Endothelial cell (in vitro differentiated cells): ENCODE measurements at regions not wholly inside any gene's neighbourhood (a gene's known extent, or its start where the extent isn't known, plus 50 kb on each side); places are given as distances from the start of the nearest gene placed in this dataset.

Experiments
- DNase-seq: peaks from one replicate; pipeline ENCODE4 v3.0.0; 2021; ENCODE audit warnings: low spot score
- H3K27ac Mint-ChIP-seq: one replicate; pipeline ENCODE4 v1.8.0; 2021; ENCODE audit warnings: mixed read lengths, inconsistent platforms; ENCODE audit not compliant: unreplicated experiment
- H3K27me3 Mint-ChIP-seq: one replicate; pipeline ENCODE4 v1.8.0; 2021; ENCODE audit warnings: mild to moderate bottlenecking, moderate library complexity, mixed read lengths, inconsistent platforms; ENCODE audit not compliant: unreplicated experiment
- H3K36me3 Mint-ChIP-seq: one replicate; pipeline ENCODE4 v1.8.0; 2021; ENCODE audit warnings: mild to moderate bottlenecking, low read depth, mixed read lengths, inconsistent platforms; ENCODE audit not compliant: unreplicated experiment
- H3K4me1 Mint-ChIP-seq: one replicate; pipeline ENCODE4 v1.8.0; 2021; ENCODE audit warnings: mild to moderate bottlenecking, mixed read lengths, inconsistent platforms; ENCODE audit not compliant: unreplicated experiment
- H3K4me3 Mint-ChIP-seq: one replicate; pipeline ENCODE4 v1.8.0; 2021; ENCODE audit warnings: mild to moderate bottlenecking, mixed read lengths, inconsistent platforms; ENCODE audit not compliant: unreplicated experiment
- H3K9me3 Mint-ChIP-seq: one replicate; pipeline ENCODE4 v1.8.0; 2021; ENCODE audit warnings: mixed read lengths, inconsistent platforms; ENCODE audit not compliant: unreplicated experiment
- CTCF ChIP-seq: fragments of 200-600 bp; sonication (generic); IDR thresholded peaks from one replicate; pipeline ENCODE4 v1.5.0; 2021; ENCODE audit warnings: antibody characterized with exemption; ENCODE audit not compliant: unreplicated experiment

DNA sequence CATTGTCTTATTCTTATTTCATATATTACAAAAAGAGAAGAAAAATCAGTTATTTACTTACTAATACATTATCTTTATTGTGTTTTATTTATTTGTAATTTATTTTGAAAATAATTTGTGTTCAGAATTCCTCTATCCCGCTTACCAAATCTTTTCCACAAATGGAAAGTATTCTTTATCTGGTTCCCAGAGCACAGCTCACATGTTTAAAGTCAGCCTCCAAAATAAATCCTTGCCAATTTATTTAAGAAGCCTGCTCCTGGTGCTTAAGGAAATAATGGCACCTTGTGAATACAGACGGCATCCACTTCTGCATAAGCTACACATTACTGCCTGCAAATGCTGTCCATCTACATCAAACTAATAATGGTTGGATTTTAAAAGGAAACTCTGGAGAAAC, 435.4 kb downstream of the MTRR start:
- Mint-ChIP-seq H3K27me3 (peaks cover 1% of the 10 kb centered on the region), H3K9me3 (no peaks in the 10 kb centered on the region), H3K4me1 (no peaks in the 10 kb centered on the region), H3K36me3 (no peaks in the 10 kb centered on the region), H3K27ac (no peak overlapping the region), H3K4me3 (no peak overlapping the region)
- no peak for TF ChIP-seq CTCF
- no peak for DNase-seq

GRCh38 chr5:8306288-8306896, 437.4 kb downstream of the MTRR start:
- no peak for TF ChIP-seq CTCF
- Mint-ChIP-seq H3K9me3 (no peaks in the 10 kb centered on the region), H3K36me3 (no peaks in the 10 kb centered on the region), H3K4me3 (no peak overlapping the region), H3K27me3 (peaks cover 1% of the 10 kb centered on the region), H3K27ac (no peak overlapping the region), H3K4me1 (no peaks in the 10 kb centered on the region)
- DNase-seq: no peak

GRCh38 chr5:8314965-8315364, 446.0 kb downstream of the MTRR start:
- no peak for TF ChIP-seq CTCF
- no peaks in the 10 kb centered on the region for H3K4me1 Mint-ChIP-seq
- no peak for DNase-seq
- no peaks in the 10 kb centered on the region for H3K36me3 Mint-ChIP-seq
- H3K4me3 Mint-ChIP-seq: no peak overlapping the region
- H3K9me3 Mint-ChIP-seq: no peaks in the 10 kb centered on the region
- no peak overlapping the region for H3K27ac Mint-ChIP-seq
- no peaks in the 10 kb centered on the region for H3K27me3 Mint-ChIP-seq

DNA sequence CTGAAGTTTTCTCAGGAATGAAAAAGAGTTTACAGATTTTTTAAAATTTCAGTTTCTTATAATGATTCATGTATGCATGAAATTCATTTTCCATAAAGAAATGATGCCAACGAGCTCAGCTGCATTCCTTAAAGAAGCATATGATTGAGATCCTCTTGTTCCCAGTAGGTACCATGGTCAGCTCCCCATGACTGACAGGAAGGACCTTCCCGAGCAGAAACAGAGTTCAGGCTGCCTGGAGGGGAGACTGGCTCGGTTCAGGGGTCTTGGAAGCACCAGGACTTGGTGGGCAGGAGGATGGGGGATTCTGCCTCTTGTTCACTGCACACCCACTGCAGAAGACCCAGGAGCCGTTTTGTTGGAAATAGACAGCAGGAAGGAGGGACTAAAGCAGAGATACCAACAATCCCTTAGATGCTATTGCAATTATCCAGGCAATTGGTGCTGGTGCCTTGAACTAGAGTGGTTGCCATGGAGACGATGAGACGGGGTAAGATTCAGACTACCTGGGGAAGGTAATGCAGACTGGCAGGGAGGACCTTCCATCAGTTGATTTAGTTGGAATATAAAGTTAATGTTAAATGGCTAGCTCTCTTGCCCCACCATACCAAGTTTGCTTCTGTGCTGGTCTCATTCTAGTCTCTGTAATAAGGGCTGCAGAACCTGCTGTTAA, 447.8 kb downstream of the MTRR start:
- no peaks in the 10 kb centered on the region for H3K4me1 Mint-ChIP-seq
- DNase-seq: peak; percentile 30

More for the DNA sequence above, 447.8 kb downstream of the MTRR start:
- Mint-ChIP-seq H3K36me3 (no peaks in the 10 kb centered on the region), H3K9me3 (no peaks in the 10 kb centered on the region), H3K27me3 (no peaks in the 10 kb centered on the region), H3K27ac (no peak overlapping the region), H3K4me3 (no peak overlapping the region)
- TF ChIP-seq CTCF: no peak
